ENCODE measurements at regions not wholly inside any gene's neighbourhood (a gene's known extent, or its start where the extent isn't known, plus 50 kb on each side); places are given as distances from the start of the nearest gene placed in this dataset.

DNA sequence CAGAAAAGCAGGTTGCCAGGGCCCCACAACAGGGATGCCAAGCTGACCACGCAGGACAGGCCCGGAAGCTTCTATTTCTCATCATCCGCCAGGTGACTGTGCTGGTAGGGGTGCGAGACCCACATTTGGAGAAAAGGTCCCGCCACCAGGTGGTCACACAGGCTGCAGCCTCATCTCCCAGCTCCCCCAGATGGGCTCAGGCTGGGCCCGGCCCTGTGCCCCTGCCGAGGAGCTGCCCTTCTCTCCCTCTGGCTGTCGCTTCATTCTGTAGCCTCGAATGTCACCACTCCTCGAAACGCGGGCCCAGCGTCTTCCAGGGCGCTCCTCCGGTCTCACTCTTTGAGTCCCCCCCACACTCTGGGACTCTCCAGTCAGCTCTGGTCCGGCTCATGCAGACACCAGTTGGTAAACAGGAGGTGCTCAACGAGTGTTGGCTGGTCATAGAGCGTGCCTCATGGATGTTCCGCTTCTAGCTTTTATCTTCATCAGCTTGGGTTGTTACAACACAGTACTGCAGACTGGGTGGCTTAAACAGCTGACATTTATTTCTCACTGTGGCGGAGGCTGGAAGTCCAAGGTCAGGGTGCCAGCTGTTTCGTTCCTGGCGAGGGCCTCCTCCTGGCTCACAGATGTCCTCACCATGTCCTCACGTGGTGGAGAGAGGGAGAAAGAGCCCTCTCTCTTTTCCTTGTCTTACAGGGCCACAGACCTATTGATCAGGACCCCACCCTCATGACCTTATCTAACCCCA lies 87.1 kb downstream of the TEX29 start:
- ATAC-seq (no peak), DNase-seq (peak in 1 of 4 donors; percentile 15)
- H3K36me3 ChIP-seq (replicated peaks in 1 of 2; ENCODE audit: insufficient read depth in 1 of 2, low read depth in 2 of 2): no peaks in the 10 kb centered on the region
- no peak overlapping the region for H3K27ac ChIP-seq
- intact Hi-C loops (cut with DNase I): no loop called here
- no peak overlapping the region for H3K4me3 ChIP-seq
- H3K27me3 ChIP-seq: peaks cover 0 to 7% of the 10 kb centered on the region in 2 donors
- H3K4me1 ChIP-seq: no peaks in the 10 kb centered on the region
- TF ChIP-seq, protein P1, sequence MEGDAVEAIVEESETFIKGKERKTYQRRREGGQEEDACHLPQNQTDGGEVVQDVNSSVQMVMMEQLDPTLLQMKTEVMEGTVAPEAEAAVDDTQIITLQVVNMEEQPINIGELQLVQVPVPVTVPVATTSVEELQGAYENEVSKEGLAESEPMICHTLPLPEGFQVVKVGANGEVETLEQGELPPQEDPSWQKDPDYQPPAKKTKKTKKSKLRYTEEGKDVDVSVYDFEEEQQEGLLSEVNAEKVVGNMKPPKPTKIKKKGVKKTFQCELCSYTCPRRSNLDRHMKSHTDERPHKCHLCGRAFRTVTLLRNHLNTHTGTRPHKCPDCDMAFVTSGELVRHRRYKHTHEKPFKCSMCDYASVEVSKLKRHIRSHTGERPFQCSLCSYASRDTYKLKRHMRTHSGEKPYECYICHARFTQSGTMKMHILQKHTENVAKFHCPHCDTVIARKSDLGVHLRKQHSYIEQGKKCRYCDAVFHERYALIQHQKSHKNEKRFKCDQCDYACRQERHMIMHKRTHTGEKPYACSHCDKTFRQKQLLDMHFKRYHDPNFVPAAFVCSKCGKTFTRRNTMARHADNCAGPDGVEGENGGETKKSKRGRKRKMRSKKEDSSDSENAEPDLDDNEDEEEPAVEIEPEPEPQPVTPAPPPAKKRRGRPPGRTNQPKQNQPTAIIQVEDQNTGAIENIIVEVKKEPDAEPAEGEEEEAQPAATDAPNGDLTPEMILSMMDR (IDR thresholded peaks at IDR 0.05): no peak
- TF ChIP-seq POLR2A (IDR thresholded peaks at IDR 0.05): no peak
- 61 to 72% methylated on average over 19 to 23 of the region's 23 CpGs for WGBS, 2 donors
- no peaks in the 10 kb centered on the region for H3K9me3 ChIP-seq

DNA sequence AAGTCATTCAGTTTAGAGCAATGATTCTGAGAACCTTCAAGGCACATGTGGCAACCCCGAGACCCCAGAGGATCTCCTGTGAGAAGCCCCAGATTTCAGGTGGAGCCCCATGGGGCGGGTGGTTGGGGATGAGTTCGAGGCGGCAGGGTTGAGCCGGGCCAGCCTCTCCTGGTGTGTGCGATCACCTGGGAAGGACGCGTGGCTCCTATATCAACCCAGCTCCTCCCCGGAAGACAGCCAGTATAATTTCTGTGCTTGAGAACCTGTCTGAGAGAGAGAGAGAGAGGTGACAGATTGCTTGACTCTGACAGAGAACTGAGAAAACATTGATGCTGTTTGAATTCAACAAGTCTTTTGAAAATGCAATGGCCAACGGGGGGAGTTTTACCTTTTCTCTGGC lies 89.0 kb downstream of the TEX29 start:
- Histone ChIP-seq H3K27ac (no peak overlapping the region), H3K9me3 (no peaks in the 10 kb centered on the region), H3K4me1 (no peaks in the 10 kb centered on the region), H3K36me3 (replicated peaks in 1 of 2; ENCODE audit: insufficient read depth in 1 of 2, low read depth in 2 of 2) (no peaks in the 10 kb centered on the region), H3K4me3 (no peak overlapping the region), H3K27me3 (peaks cover 0 to 12% of the 10 kb centered on the region in 2 donors)
- intact Hi-C loops (cut with DNase I): no loop called here
- ATAC-seq (no peak), DNase-seq (no peak)
- no peak for TF ChIP-seq POLR2A (IDR thresholded peaks at IDR 0.05)
- TF ChIP-seq, protein P1 (IDR thresholded peaks at IDR 0.05): no peak
- WGBS, 2 donors: 19 to 33% methylated on average over 10 of the region's 10 CpGs

DNA sequence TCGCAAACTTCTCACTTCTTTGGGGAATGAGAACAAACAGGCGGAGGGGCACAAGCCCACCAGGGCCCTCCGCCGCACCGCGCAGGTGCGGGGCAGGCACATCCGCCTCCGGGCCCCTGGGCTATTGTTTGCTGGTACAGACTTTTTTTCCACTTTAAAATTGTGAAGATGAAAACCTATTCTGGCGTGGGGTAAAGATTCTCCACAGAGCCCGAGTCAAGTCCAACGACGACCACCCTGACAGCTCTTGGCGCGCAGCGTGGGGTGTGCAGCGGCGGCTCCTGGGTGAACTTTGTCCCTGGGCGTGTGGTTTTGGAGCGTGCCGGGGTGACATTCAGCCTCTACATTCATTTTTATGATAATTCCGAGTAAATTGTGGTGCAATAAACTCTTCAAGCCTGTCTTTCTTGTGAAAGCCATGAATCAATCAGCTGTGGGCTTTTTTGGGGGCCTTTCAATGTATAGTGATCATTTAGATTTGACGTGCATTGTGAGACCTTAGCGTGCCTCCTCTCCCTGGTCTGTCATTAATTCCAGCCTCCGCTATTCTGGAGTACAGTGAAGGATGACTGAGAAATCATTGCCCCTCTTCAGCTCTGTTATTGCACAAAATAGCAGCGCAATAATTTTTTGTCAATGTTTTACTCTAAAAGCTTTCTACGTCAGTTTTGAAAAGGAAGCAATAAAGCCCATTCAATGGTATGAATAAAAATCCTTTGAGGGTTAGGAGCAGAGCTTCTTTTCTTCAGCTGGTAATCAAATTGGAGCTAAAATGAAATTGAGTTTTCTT lies 90.0 kb downstream of the TEX29 start:
- H3K4me1 ChIP-seq: no peaks in the 10 kb centered on the region
- 68 to 74% methylated on average over 27 of the region's 27 CpGs for WGBS, 2 donors
- no peak for TF ChIP-seq POLR2A (IDR thresholded peaks at IDR 0.05)
- TF ChIP-seq, protein P1 (IDR thresholded peaks at IDR 0.05): no peak
- no peak overlapping the region for H3K27ac ChIP-seq
- ATAC-seq: no peak
- intact Hi-C loops (cut with DNase I): no loop called here
- no peak overlapping the region for H3K4me3 ChIP-seq
- no peak for DNase-seq
- H3K36me3 ChIP-seq (replicated peaks in 1 of 2; ENCODE audit: insufficient read depth in 1 of 2, low read depth in 2 of 2): no peaks in the 10 kb centered on the region
- H3K27me3 ChIP-seq: peaks cover 0 to 12% of the 10 kb centered on the region in 2 donors
- H3K9me3 ChIP-seq: no peaks in the 10 kb centered on the region

DNA sequence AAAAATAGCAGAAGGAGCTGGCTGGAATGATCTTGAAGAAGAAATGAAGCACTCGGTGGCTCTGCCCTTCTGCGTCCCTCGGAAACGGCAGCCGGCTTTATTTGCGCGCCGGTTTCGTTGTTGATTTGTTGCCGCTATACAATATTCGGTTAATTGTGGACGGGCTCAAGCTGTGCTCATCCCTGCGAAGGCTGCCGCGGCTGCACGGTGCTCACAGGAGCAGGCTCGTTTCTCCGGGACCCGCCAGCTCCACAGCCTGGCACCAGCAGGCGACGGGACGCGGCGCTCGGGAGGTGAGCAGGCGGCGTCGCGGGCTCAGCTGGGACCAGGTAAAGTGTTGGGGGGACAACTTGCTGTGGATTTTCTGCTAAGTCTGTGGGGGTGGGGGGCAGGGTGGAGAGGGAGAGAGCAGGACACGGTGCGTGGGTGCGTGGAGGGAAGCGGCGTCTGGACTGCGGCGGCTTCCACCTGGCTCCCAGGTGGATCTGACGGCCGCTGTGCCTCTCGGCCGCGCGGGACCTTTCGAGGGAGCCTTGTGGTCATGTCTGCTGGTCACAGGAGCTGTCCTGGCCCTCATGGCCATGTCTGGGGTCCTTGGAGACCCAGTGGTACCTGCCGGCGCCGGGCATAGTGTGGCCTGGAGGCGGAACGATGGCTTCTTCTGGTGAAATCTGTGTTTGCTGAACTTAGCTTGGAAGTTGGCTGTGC lies 90.9 kb downstream of the TEX29 start:
- WGBS, 2 donors: 29 to 55% methylated on average over 35 to 41 of the region's 48 CpGs
- Histone ChIP-seq H3K27me3 (peaks cover 0 to 12% of the 10 kb centered on the region in 2 donors), H3K4me1 (no peaks in the 10 kb centered on the region), H3K9me3 (no peaks in the 10 kb centered on the region), H3K27ac (no peak overlapping the region), H3K36me3 (replicated peaks in 1 of 2; ENCODE audit: insufficient read depth in 1 of 2, low read depth in 2 of 2) (no peaks in the 10 kb centered on the region), H3K4me3 (no peak overlapping the region)
- ATAC-seq (no peak), DNase-seq (no peak)
- intact Hi-C loops (cut with DNase I): no loop called here
- TF ChIP-seq POLR2A (IDR thresholded peaks at IDR 0.05): no peak
- TF ChIP-seq, protein P1 (IDR thresholded peaks at IDR 0.05): no peak

Measured in body of pancreas (tissue), 4 donors.